SK-N-SH (cell line): ENCODE measurements at regions not wholly inside any gene's neighbourhood (a gene's known extent, or its start where the extent isn't known, plus 50 kb on each side); places are given as distances from the start of the nearest gene placed in this dataset.
"Not testable (repeated sequence)": the region's sequence is repeated elsewhere in the genome, so short reads cannot be mapped to it uniquely, and the experiment has no call there.

Source experiments
- CTCF ChIA-PET: fragments of 300-600, 350-600 bp; formaldehyde crosslinking; extraction: SDS; loops from one replicate; lab custom pipeline; 2021; lab: Yijun Ruan, JAX
- POLR2A ChIA-PET: fragments of 350-600 bp; sonication (Branson Sonifier 250); formaldehyde crosslinking; extraction: SDS; loops from one replicate; lab custom pipeline; 2020; ENCODE audit warnings: antibody characterized with exemption, inconsistent platforms; lab: Yijun Ruan, JAX
- DNase-seq: peaks from one replicate; pipeline ENCODE4 v3.0.0; 2012
- H2AFZ ChIP-seq: fragments of 200-600 bp; sonication (generic); 2 replicates; pipeline ENCODE4 v1.8.1; 2016; ENCODE audit warnings: antibody characterized with exemption, mild to moderate bottlenecking, low read depth
- H3F3A ChIP-seq: fragments of 200-600 bp; sonication (generic); replicated peaks from 2 replicates; pipeline ENCODE3; 2016; ENCODE audit warnings: antibody characterized with exemption, mild to moderate bottlenecking; ENCODE audit not compliant: insufficient read depth
- H3K27ac ChIP-seq, 2 experiments: fragments of 200-500 bp in 1 of 2; fragments of 200-600 bp in 1 of 2; sonication (Bioruptor generic) in 1 of 2; sonication (generic), shearing (Covaris generic) in 1 of 2; 2 replicates each; pipeline versions ENCODE4 v1.5.1 to v1.6.1; 2014 to 2016; ENCODE audit warnings: low read depth in 2 of 2, inconsistent platforms in 1 of 2, low read length in 1 of 2, mild to moderate bottlenecking in 1 of 2, mixed read lengths in 1 of 2
- H3K27me3 ChIP-seq: fragments of 200-600 bp; sonication (generic), shearing (Covaris generic); 2 replicates; pipeline ENCODE4 v1.6.1; 2016; ENCODE audit warnings: mixed run types; ENCODE audit not compliant: insufficient read depth
- H3K36me3 ChIP-seq, 2 experiments: fragments of 200-500 bp in 1 of 2; fragments of 200-600 bp in 1 of 2; sonication (Bioruptor generic) in 1 of 2; sonication (generic) in 1 of 2; replicated peaks in 1 of 2; 2 replicates each; pipeline versions ENCODE3 to v1.5.1; 2014 to 2016; ENCODE audit warnings: low read length in 1 of 2, mild to moderate bottlenecking in 1 of 2; ENCODE audit not compliant: insufficient read depth in 2 of 2, control insufficient read depth in 1 of 2
- H3K4me1 ChIP-seq, 2 experiments: fragments of 200-500 bp in 1 of 2; fragments of 200-600 bp in 1 of 2; sonication (Bioruptor generic) in 1 of 2; sonication (generic), shearing (Covaris generic) in 1 of 2; 2 replicates each; pipeline versions ENCODE4 v1.5.1 to v1.6.1; 2014 to 2016; ENCODE audit warnings: low read depth in 1 of 2, low read length in 1 of 2, mixed run types in 1 of 2; ENCODE audit not compliant: insufficient read depth in 2 of 2, control insufficient read depth in 1 of 2
- H3K4me2 ChIP-seq: fragments of 200-600 bp; sonication (generic), shearing (Covaris generic); 2 replicates; pipeline ENCODE4 v1.6.1; 2017; ENCODE audit warnings: mixed run types
- H3K4me3 ChIP-seq, 2 experiments: fragments of 200-500 bp in 1 of 2; fragments of 200-600 bp in 1 of 2; sonication (Bioruptor generic) in 1 of 2; sonication (generic), shearing (Covaris generic) in 1 of 2; 2 replicates each; pipeline versions ENCODE4 v1.5.1 to v1.8.1; 2014 to 2016; ENCODE audit warnings: low read depth in 2 of 2, inconsistent platforms in 1 of 2, low read length in 1 of 2, mild to moderate bottlenecking in 1 of 2, mixed read lengths in 1 of 2, moderate library complexity in 1 of 2
- H3K79me2 ChIP-seq: fragments of 200-600 bp; sonication (generic); 2 replicates; pipeline ENCODE4 v1.8.1; 2017; ENCODE audit warnings: mild to moderate bottlenecking; ENCODE audit not compliant: insufficient read depth
- H3K9ac ChIP-seq: fragments of 200-600 bp; sonication (generic); 2 replicates; pipeline ENCODE4 v1.6.1; 2017; ENCODE audit warnings: mixed run types
- H3K9me2 ChIP-seq: fragments of 200-600 bp; sonication (generic); 2 replicates; pipeline ENCODE4 v1.6.1; 2017; ENCODE audit warnings: mixed run types
- H3K9me3 ChIP-seq: fragments of 200-600 bp; sonication (generic); 2 replicates; pipeline ENCODE4 v1.6.1; 2017; ENCODE audit warnings: mixed run types, mild to moderate bottlenecking, moderate library complexity
- H4K20me1 ChIP-seq: fragments of 200-600 bp; sonication (generic); 2 replicates; pipeline ENCODE4 v1.6.1; 2017; ENCODE audit warnings: mild to moderate bottlenecking, mixed run types; ENCODE audit not compliant: insufficient read depth
- CHD2 ChIP-seq: fragments of 150-350 bp; IDR thresholded peaks from 2 replicates; pipeline ENCODE4 v1.6.1; 2018; ENCODE audit warnings: low read length; ENCODE audit not compliant: partially characterized antibody
- ELF1 ChIP-seq: IDR thresholded peaks from 2 replicates; pipeline ENCODE4 v1.4.0; 2012
- EZH2phosphoT487 ChIP-seq: fragments of 200-600 bp; sonication (generic); IDR thresholded peaks from 2 replicates; pipeline ENCODE4 v1.6.1; 2017; ENCODE audit warnings: low read depth, mixed run types, mild to moderate bottlenecking, antibody characterized with exemption, moderate library complexity, borderline replicate concordance
- FOSL2 ChIP-seq: IDR thresholded peaks from 2 replicates; pipeline ENCODE4 v1.4.0; 2012; ENCODE audit warnings: low read depth, mild to moderate bottlenecking, moderate library complexity, borderline replicate concordance
- GATA2 ChIP-seq: sonication (generic); formaldehyde crosslinking; IDR thresholded peaks from 2 replicates; pipeline ENCODE4 v1.5.0; 2020; ENCODE audit warnings: mild to moderate bottlenecking, missing genetic modification reagents
- NFIC ChIP-seq: IDR thresholded peaks from 2 replicates; pipeline ENCODE4 v1.4.0; 2012; ENCODE audit warnings: borderline replicate concordance
- RCOR1 ChIP-seq: fragments of 150-350 bp; IDR thresholded peaks from 2 replicates; pipeline ENCODE4 v1.6.1; 2017; ENCODE audit warnings: antibody characterized with exemption, low read length
- REST ChIP-seq: IDR thresholded peaks from 2 replicates; pipeline ENCODE4 v1.6.1; 2012; ENCODE audit warnings: mild to moderate bottlenecking, low read depth, low read length, moderate library complexity
- RXRA ChIP-seq: IDR thresholded peaks from 2 replicates; pipeline ENCODE4 v1.4.0; 2012; ENCODE audit warnings: low read depth, mild to moderate bottlenecking, borderline replicate concordance
- SIN3A ChIP-seq: IDR thresholded peaks from 2 replicates; pipeline ENCODE4 v1.6.1; 2012; ENCODE audit warnings: low read depth, mild to moderate bottlenecking, low read length, moderate library complexity, borderline replicate concordance
- TAF1 ChIP-seq: IDR thresholded peaks from 2 replicates; pipeline ENCODE4 v1.6.1; 2012; ENCODE audit warnings: low read depth, mild to moderate bottlenecking, low read length, moderate library complexity, borderline replicate concordance
- YY1 ChIP-seq: IDR thresholded peaks from 2 replicates; pipeline ENCODE4 v1.4.0; 2012; ENCODE audit warnings: low read depth, mild to moderate bottlenecking
- WGBS: methylation state at CpG from one replicate; pipeline ENCODE4 v1.1.6; 2017; ENCODE audit warnings: low lambda C conversion rate; 5-methylcytosine and 5-hydroxymethylcytosine counted together
- TF ChIP-seq, protein P1 (sequence below): IDR thresholded peaks from 2 replicates; pipeline ENCODE4 v1.4.0; 2012; ENCODE audit warnings: low read depth, borderline replicate concordance

DNA sequence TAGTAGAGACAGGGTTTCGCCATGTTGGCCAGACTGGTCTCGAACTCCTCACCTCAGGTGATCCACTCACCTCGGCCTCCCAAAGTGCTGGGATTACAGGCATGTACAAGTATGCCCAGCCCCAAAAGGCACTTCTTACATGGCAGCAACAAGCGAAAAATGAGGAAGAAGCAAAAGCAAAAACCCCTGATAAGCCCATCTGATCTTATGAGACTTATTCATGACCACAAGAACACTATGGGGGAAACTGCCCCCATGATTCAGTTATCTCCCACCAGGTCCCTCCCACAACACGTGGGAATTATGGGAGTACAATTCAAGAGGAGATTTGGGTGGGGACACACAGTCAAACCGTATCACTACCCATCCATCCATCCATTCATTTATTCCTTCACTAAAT, 163.0 kb upstream of the PDE7B start:
- POLR2A ChIA-PET, CTCF ChIA-PET: not testable (repeated sequence)

DNA sequence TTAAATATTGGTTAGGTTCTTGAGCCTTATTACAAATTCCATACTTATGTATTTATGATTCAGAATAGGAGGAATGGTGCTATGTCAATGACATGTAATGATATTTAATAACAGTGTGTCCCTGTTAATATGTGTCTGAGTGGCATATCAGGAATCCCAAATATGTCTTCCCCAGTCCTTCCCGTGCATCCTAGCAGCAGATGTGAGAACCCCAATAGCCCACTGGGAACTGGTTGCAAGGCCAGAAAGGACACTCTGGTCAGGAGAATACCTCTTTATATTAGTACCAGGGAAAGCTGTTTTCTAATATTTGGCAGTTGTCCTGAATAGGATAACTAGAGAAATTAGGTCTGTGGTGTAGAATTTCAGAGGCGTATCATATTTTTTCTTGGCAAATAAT, 159.1 kb upstream of the PDE7B start:
- 89% methylated on average over 2 of the region's 2 CpGs for WGBS
- Histone ChIP-seq H3K9me3 (no peaks in the 10 kb centered on the region), H3F3A (no peaks in the 10 kb centered on the region), H3K9me2 (no peaks in the 10 kb centered on the region), H3K27ac (no peak overlapping the region), H3K9ac (no peak overlapping the region), H3K4me3 (no peak overlapping the region), H4K20me1 (no peaks in the 10 kb centered on the region), H3K4me2 (no peak overlapping the region), H3K36me3 (no peaks in the 10 kb centered on the region), H3K27me3 (no peaks in the 10 kb centered on the region), H3K4me1 (peaks cover 0 to 2% of the 10 kb centered on the region in 2 experiments; a peak in 2 of 4 replicates)
- CTCF ChIA-PET: interaction anchor here (0.6 kb wide), 1 partner anchor 51 kb away, joined by 3 read pairs; no protein-coding TSS in a partner anchor
- TF ChIP-seq GATA2 (CRISPR knock-in tag): no peak
- no peak for TF ChIP-seq NFIC
- TF ChIP-seq, all 33 proteins: peak for 0
- Histone ChIP-seq H3K79me2 (no peaks in the 10 kb centered on the region), H2AFZ (no peak overlapping the region)
- POLR2A ChIA-PET: no interaction called here
- DNase-seq: no peak

More for the DNA sequence above, 163.0 kb upstream of the PDE7B start:
- not testable (repeated sequence) for H3K36me3 ChIP-seq, H4K20me1 ChIP-seq, H3K9me2 ChIP-seq, H3K27me3 ChIP-seq, H3K9me3 ChIP-seq, DNase-seq, H3K4me2 ChIP-seq, H3K4me1 ChIP-seq, H3K9ac ChIP-seq, H3K27ac ChIP-seq, H3K79me2 ChIP-seq, H3K4me3 ChIP-seq, H2AFZ ChIP-seq, H3F3A ChIP-seq
- 68% methylated on average over 6 of the region's 6 CpGs for WGBS

- Histone ChIP-seq H3K36me3 (no peaks in the 10 kb centered on the region), H3K9me2 (no peaks in the 10 kb centered on the region), H3K9me3 (no peaks in the 10 kb centered on the region), H3K4me3 (no peak overlapping the region), H2AFZ (no peak overlapping the region), H4K20me1 (no peaks in the 10 kb centered on the region), H3F3A (no peaks in the 10 kb centered on the region), H3K4me1 (no peaks in the 10 kb centered on the region; a peak in 1 of 4 replicates), H3K27me3 (no peaks in the 10 kb centered on the region), H3K9ac (no peak overlapping the region), H3K4me2 (no peak overlapping the region), H3K79me2 (no peaks in the 10 kb centered on the region), H3K27ac (no peak overlapping the region)
- WGBS: 78% methylated on average over 7 of the region's 7 CpGs
- CTCF ChIA-PET: interaction anchor here (0.6 kb wide), 1 partner anchor 1898 kb away, joined by 4 read pairs; no protein-coding TSS in a partner anchor
- POLR2A ChIA-PET: no interaction called here
- TF ChIP-seq ELF1 (no peak), CHD2 (no peak), EZH2phosphoT487 (no peak), YY1 (no peak), REST (no peak), SIN3A (no peak), FOSL2 (no peak), RXRA (no peak), RCOR1 (no peak), TAF1 (no peak)
- TF ChIP-seq, protein P1, sequence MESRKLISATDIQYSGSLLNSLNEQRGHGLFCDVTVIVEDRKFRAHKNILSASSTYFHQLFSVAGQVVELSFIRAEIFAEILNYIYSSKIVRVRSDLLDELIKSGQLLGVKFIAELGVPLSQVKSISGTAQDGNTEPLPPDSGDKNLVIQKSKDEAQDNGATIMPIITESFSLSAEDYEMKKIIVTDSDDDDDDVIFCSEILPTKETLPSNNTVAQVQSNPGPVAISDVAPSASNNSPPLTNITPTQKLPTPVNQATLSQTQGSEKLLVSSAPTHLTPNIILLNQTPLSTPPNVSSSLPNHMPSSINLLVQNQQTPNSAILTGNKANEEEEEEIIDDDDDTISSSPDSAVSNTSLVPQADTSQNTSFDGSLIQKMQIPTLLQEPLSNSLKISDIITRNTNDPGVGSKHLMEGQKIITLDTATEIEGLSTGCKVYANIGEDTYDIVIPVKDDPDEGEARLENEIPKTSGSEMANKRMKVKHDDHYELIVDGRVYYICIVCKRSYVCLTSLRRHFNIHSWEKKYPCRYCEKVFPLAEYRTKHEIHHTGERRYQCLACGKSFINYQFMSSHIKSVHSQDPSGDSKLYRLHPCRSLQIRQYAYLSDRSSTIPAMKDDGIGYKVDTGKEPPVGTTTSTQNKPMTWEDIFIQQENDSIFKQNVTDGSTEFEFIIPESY: no peak
- no peak for DNase-seq
These were observed 157.6 kb upstream of the PDE7B start for GRCh38 chr6:135693811-135694370.
